Esophagus squamous epithelium (tissue), 4 donors: ENCODE measurements at regions not wholly inside any gene's neighbourhood (a gene's known extent, or its start where the extent isn't known, plus 50 kb on each side); places are given as distances from the start of the nearest gene placed in this dataset.

ENCODE experiments used
- POLR2A ChIP-seq, 4 donors: fragments of 450-650 bp; IDR thresholded peaks; one replicate each; pipeline ENCODE4 v1.6.1; 2017; ENCODE audit warnings: antibody characterized with exemption in 4 of 4, mild to moderate bottlenecking in 4 of 4, moderate library complexity in 3 of 4
- TF ChIP-seq, protein P1 (sequence below), 6 experiments: fragments of 450-650 bp in 4 of 6; fragments of 200-600 bp in 2 of 6; sonication (generic) in 2 of 6; IDR thresholded peaks; one replicate each; pipeline ENCODE4 v1.5.1; 2016 to 2019; ENCODE audit warnings: antibody characterized with exemption in 6 of 6, mild to moderate bottlenecking in 4 of 6, moderate library complexity in 4 of 6

- TF ChIP-seq, protein P1, sequence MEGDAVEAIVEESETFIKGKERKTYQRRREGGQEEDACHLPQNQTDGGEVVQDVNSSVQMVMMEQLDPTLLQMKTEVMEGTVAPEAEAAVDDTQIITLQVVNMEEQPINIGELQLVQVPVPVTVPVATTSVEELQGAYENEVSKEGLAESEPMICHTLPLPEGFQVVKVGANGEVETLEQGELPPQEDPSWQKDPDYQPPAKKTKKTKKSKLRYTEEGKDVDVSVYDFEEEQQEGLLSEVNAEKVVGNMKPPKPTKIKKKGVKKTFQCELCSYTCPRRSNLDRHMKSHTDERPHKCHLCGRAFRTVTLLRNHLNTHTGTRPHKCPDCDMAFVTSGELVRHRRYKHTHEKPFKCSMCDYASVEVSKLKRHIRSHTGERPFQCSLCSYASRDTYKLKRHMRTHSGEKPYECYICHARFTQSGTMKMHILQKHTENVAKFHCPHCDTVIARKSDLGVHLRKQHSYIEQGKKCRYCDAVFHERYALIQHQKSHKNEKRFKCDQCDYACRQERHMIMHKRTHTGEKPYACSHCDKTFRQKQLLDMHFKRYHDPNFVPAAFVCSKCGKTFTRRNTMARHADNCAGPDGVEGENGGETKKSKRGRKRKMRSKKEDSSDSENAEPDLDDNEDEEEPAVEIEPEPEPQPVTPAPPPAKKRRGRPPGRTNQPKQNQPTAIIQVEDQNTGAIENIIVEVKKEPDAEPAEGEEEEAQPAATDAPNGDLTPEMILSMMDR (IDR thresholded peaks at IDR 0.05), result no peak
- TF ChIP-seq POLR2A (IDR thresholded peaks at IDR 0.05), result no peak
Measured at GRCh38 chr13:73832128-73832588, 302.0 kb downstream of the KLF12 start.
